Activated CD8-positive, alpha-beta T cell treated with anti-CD3 and anti-CD28 coated beads for 36 hours (primary cell): ENCODE measurements at regions not wholly inside any gene's neighbourhood (a gene's known extent, or its start where the extent isn't known, plus 50 kb on each side); places are given as distances from the start of the nearest gene placed in this dataset.

Experiments used
- ATAC-seq: fragments of 200-7000 bp; cut with Tn5 transposase; one replicate; pipeline ENCODE4 v1.10.0; 2021; ENCODE audit warnings: mild to moderate bottlenecking, moderate library complexity
- CTCF ChIA-PET: fragments of 350-600 bp; sonication (Branson Sonifier 250); formaldehyde crosslinking; loops from one replicate; lab custom pipeline; 2021; ENCODE audit warnings: antibody characterized with exemption; lab: Charles Lee
- POLR2A ChIA-PET: fragments of 350-600 bp; sonication (Branson Sonifier 250); formaldehyde crosslinking; loops from one replicate; lab custom pipeline; 2021; ENCODE audit warnings: antibody characterized with exemption; lab: Charles Lee
- DNase-seq: peaks from one replicate; pipeline ENCODE4 v3.0.0-alpha.2; 2020
- H3K27ac Mint-ChIP-seq: one replicate; pipeline ENCODE4 v1.8.0; 2021; ENCODE audit warnings: mild to moderate bottlenecking, mixed read lengths
- H3K27me3 Mint-ChIP-seq: one replicate; pipeline ENCODE4 v1.8.0; 2021; ENCODE audit warnings: mixed read lengths
- H3K36me3 Mint-ChIP-seq: one replicate; pipeline ENCODE4 v1.8.0; 2021; ENCODE audit warnings: low read depth, mixed read lengths
- H3K4me1 Mint-ChIP-seq: one replicate; pipeline ENCODE4 v1.8.0; 2021; ENCODE audit warnings: low read depth, mixed read lengths
- H3K4me3 Mint-ChIP-seq: one replicate; pipeline ENCODE4 v1.8.0; 2021; ENCODE audit warnings: mild to moderate bottlenecking, moderate library complexity, mixed read lengths
- H3K9me3 Mint-ChIP-seq: one replicate; pipeline ENCODE4 v1.8.0; 2021; ENCODE audit warnings: mixed read lengths
- intact Hi-C: fragments of 100-400 bp; cut with micrococcal nuclease; formaldehyde crosslinking; loops from one replicate; pipeline ENCODE4 v1.10.0; 2022
- TF ChIP-seq, protein P1 (sequence below): fragments of 200-600 bp; IDR thresholded peaks from one replicate; pipeline ENCODE4 v1.8.0; 2022; ENCODE audit warnings: antibody characterized with exemption, mild to moderate bottlenecking

DNA sequence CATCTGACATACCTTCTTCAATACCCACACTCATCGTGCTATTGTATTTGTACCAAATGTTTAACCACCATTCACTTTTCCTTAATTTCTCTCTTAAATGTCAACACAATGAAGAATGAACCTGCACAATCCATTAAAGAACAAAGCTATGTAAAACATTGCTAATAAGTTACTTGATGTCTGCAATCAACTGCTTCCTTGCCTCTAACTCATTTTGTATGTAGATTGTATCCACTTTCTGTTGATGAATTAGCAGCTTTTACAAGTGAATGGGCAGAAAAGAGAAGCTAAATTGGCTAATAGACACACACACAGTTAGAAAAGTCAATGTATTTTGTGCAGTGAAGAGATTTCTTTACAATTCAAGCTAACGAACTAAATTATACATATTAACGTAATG is 212.5 kb upstream of the NDST3 start:
- Mint-ChIP-seq H3K4me3 (no peak overlapping the region), H3K9me3 (no peaks in the 10 kb centered on the region), H3K27ac (no peak overlapping the region), H3K4me1 (no peaks in the 10 kb centered on the region), H3K27me3 (no peaks in the 10 kb centered on the region), H3K36me3 (no peaks in the 10 kb centered on the region)
- no peak for DNase-seq
- CTCF ChIA-PET, result no interaction called here
- ATAC-seq, result no peak
- intact Hi-C loops, result no loop called here
- TF ChIP-seq, protein P1, sequence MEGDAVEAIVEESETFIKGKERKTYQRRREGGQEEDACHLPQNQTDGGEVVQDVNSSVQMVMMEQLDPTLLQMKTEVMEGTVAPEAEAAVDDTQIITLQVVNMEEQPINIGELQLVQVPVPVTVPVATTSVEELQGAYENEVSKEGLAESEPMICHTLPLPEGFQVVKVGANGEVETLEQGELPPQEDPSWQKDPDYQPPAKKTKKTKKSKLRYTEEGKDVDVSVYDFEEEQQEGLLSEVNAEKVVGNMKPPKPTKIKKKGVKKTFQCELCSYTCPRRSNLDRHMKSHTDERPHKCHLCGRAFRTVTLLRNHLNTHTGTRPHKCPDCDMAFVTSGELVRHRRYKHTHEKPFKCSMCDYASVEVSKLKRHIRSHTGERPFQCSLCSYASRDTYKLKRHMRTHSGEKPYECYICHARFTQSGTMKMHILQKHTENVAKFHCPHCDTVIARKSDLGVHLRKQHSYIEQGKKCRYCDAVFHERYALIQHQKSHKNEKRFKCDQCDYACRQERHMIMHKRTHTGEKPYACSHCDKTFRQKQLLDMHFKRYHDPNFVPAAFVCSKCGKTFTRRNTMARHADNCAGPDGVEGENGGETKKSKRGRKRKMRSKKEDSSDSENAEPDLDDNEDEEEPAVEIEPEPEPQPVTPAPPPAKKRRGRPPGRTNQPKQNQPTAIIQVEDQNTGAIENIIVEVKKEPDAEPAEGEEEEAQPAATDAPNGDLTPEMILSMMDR, result no peak
- POLR2A ChIA-PET, result no interaction called here

DNA sequence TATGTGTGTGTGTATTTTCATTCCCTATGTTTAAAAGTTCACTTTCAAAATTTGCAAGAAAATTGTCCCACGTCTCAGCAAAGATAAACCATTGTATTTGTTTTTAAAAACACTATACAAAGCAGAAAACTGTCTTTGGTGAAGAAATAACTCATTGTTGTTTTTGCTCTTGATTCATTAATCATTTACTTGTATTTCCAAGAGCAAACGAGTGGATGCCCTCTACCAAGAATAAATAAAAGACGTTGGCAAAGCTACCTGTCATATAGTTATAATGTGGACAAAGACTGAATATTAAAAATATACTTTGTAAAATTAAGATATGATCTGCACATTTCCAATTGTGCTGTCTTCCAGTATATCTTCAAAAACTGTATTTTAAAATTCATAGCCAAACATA is 210.9 kb upstream of the NDST3 start:
- ATAC-seq (no peak), DNase-seq (no peak)
- Mint-ChIP-seq H3K27ac (no peak overlapping the region), H3K9me3 (no peaks in the 10 kb centered on the region), H3K4me3 (no peak overlapping the region), H3K4me1 (no peaks in the 10 kb centered on the region), H3K36me3 (no peaks in the 10 kb centered on the region), H3K27me3 (no peaks in the 10 kb centered on the region)
- ChIA-PET POLR2A (no interaction called here), CTCF (interaction anchor here (1.2 kb wide), 1 partner anchor 37 kb away, joined by 3 read pairs; no protein-coding TSS in a partner anchor)
- TF ChIP-seq, protein P1, result no peak
- intact Hi-C loops, result no loop called here

DNA sequence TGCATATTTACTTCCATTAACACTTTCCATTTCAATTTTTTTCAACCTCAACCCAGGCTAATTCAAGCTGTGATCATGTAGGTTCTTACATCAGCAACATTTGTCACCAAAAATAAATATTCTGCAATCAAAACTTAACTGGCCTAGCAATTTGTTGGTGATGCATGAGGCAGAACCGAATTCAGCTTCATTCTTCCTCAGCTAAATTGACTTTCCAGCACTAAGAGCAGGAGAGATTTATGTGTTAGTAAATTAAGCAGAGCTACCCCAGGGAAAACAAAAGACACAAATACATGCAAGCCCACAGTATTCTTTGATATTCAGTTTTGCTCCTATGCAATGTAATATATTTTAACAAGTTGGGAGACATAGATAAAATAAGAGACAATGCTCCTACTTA is 208.7 kb upstream of the NDST3 start:
- H3K27me3 Mint-ChIP-seq, result no peaks in the 10 kb centered on the region
- CTCF ChIA-PET, result no interaction called here
- no peaks in the 10 kb centered on the region for H3K9me3 Mint-ChIP-seq
- ATAC-seq (no peak), DNase-seq (no peak)
- H3K4me3 Mint-ChIP-seq, result no peak overlapping the region
- H3K36me3 Mint-ChIP-seq, result no peaks in the 10 kb centered on the region
- POLR2A ChIA-PET, result no interaction called here
- H3K4me1 Mint-ChIP-seq, result no peaks in the 10 kb centered on the region
- TF ChIP-seq, protein P1, result no peak
- intact Hi-C loops, result no loop called here
- H3K27ac Mint-ChIP-seq, result no peak overlapping the region

DNA sequence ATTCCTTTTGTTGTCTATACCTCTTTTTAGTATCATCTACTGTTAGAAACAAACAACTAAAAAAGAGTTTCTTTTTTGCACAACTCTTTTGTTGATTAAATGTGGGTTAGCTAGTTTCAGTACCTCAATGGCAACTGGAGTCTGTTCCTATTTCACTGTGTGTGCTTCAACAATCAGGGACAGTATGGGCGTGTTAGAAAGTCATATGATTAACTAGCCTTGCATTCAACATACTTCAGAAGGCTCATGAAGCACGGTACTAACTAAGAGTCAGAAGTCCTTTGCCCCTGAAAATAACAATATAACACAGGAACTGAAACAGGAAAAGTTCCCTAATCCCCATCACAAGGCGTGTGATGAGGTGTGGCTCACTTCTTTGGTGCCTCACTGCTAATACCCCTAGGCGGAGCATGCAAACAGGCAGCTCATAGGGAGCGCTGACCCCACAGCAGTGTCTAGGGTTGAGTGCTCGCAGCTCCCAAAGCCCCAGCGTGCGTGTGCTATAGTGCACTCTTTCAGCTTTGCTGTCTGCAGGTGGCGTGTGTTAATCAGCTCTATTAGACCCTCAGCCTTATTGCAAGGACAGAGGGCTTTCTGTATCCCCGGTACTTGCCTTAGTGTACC is 203.1 kb upstream of the NDST3 start:
- H3K4me3 Mint-ChIP-seq, result no peak overlapping the region
- H3K4me1 Mint-ChIP-seq, result no peaks in the 10 kb centered on the region
- ChIA-PET POLR2A (no interaction called here), CTCF (no interaction called here)
- DNase-seq (no peak), ATAC-seq (no peak)
- H3K27ac Mint-ChIP-seq, result no peak overlapping the region
- TF ChIP-seq, protein P1, result no peak
- intact Hi-C loops, result no loop called here
- H3K27me3 Mint-ChIP-seq, result no peaks in the 10 kb centered on the region
- no peaks in the 10 kb centered on the region for H3K9me3 Mint-ChIP-seq
- H3K36me3 Mint-ChIP-seq, result no peaks in the 10 kb centered on the region

DNA sequence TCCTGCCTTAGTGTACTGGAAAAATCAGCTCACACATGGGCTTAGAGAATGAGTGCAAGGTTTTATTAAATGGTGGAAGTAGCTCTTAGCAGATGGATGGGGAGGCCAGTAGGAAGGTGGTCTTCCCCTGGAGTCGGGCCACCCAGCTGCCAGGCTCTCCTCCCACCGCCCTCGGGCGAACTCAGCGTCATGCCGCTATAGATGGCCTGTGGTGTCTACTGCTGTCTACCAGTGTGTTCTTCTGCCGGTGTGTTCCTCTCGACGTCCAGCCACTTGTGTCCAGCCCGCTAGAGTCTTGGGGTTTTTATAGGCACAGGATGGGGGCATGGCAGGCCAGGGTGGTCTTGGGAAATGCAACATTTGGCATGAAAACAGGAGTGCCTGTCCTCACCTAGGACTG is 198.7 kb upstream of the NDST3 start:
- POLR2A ChIA-PET, result no interaction called here
- Mint-ChIP-seq H3K4me1 (no peaks in the 10 kb centered on the region), H3K27ac (no peak overlapping the region), H3K4me3 (no peak overlapping the region), H3K36me3 (no peaks in the 10 kb centered on the region), H3K27me3 (no peaks in the 10 kb centered on the region), H3K9me3 (no peaks in the 10 kb centered on the region)
- CTCF ChIA-PET, result no interaction called here
- ATAC-seq, result no peak
- TF ChIP-seq, protein P1, result no peak
- intact Hi-C loops, result no loop called here
- DNase-seq, result no peak
